Tibial artery (tissue), 4 donors: ENCODE measurements at regions not wholly inside any gene's neighbourhood (a gene's known extent, or its start where the extent isn't known, plus 50 kb on each side); places are given as distances from the start of the nearest gene placed in this dataset.

ENCODE experiments used
- DNase-seq, 2 donors: peaks; one replicate each; pipeline ENCODE4 v3.0.0-alpha.2; 2019
- H3K27ac ChIP-seq, 2 donors: fragments of 200-600 bp; sonication (generic) in 1 of 2; 1 replicate in 1 of 2; 2 replicates in 1 of 2; pipeline ENCODE4 v1.5.1; 2018 to 2019; ENCODE audit warnings: mild to moderate bottlenecking in 1 of 2
- H3K27me3 ChIP-seq, 2 donors: fragments of 200-600 bp; sonication (generic) in 1 of 2; one replicate each; pipeline versions ENCODE4 v1.5.1 to v1.6.0; 2016 to 2019
- H3K36me3 ChIP-seq, 3 donors: fragments of 200-600 bp; sonication (generic) in 2 of 3; one replicate each; pipeline ENCODE4 v1.5.1; 2016 to 2019; ENCODE audit warnings: mild to moderate bottlenecking in 2 of 3
- H3K4me1 ChIP-seq, 4 donors: fragments of 200-600 bp; sonication (generic) in 2 of 4; 1 replicate in 3 of 4; 2 replicates in 1 of 4; pipeline ENCODE4 v1.5.1; 2016 to 2019
- H3K4me3 ChIP-seq, 2 donors: fragments of 200-600 bp; sonication (generic) in 1 of 2; 1 replicate in 1 of 2; 2 replicates in 1 of 2; pipeline ENCODE4 v1.5.1; 2018 to 2019; ENCODE audit warnings: mild to moderate bottlenecking in 2 of 2
- H3K9me3 ChIP-seq, 3 donors: fragments of 200-600 bp; sonication (generic) in 1 of 3; one replicate each; pipeline ENCODE4 v1.5.1; 2016 to 2019
- intact Hi-C: fragments of 100-400 bp; cut with DNase I; formaldehyde crosslinking; loops from one replicate; pipeline ENCODE4 v1.15.0; 2023; ENCODE audit warnings: low total_unique reads
- TF ChIP-seq, protein P1 (sequence below), 2 experiments: fragments of 200-600 bp in 1 of 2; fragments of 450-650 bp in 1 of 2; IDR thresholded peaks; one replicate each; pipeline ENCODE4 v1.5.1; 2017 to 2019; ENCODE audit warnings: antibody characterized with exemption in 2 of 2, mild to moderate bottlenecking in 1 of 2, moderate library complexity in 1 of 2

GRCh38 chr14:43123544-43123943, 1383.5 kb downstream of the FSCB start:
- Histone ChIP-seq H3K27me3 (no peaks in the 10 kb centered on the region), H3K36me3 (no peaks in the 10 kb centered on the region), H3K4me1 (no peaks in the 10 kb centered on the region), H3K4me3 (no peak overlapping the region), H3K27ac (no peak overlapping the region), H3K9me3 (no peaks in the 10 kb centered on the region)
- intact Hi-C loops, result no loop called here
- TF ChIP-seq, protein P1, sequence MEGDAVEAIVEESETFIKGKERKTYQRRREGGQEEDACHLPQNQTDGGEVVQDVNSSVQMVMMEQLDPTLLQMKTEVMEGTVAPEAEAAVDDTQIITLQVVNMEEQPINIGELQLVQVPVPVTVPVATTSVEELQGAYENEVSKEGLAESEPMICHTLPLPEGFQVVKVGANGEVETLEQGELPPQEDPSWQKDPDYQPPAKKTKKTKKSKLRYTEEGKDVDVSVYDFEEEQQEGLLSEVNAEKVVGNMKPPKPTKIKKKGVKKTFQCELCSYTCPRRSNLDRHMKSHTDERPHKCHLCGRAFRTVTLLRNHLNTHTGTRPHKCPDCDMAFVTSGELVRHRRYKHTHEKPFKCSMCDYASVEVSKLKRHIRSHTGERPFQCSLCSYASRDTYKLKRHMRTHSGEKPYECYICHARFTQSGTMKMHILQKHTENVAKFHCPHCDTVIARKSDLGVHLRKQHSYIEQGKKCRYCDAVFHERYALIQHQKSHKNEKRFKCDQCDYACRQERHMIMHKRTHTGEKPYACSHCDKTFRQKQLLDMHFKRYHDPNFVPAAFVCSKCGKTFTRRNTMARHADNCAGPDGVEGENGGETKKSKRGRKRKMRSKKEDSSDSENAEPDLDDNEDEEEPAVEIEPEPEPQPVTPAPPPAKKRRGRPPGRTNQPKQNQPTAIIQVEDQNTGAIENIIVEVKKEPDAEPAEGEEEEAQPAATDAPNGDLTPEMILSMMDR (IDR thresholded peaks at IDR 0.05), result no peak
- DNase-seq, result no peak

DNA sequence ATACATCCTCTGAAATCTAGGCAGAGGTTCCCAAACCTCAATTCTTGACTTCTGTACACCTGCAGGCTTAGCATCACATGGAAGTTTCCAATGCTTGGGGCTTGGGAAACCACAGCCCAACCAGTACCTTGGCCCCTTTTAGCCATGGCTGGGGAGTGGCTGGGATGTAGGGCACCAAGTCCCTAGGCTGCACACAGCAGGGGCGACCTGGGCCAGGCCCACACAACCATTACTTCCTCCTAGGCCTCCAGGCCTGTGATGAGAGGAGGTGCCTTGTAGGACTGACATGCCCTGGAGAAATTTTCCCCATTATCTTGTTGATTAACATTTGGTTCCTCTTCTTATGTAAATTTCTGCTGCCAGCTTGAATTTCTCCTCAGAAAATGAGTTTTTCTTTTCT, 1387.4 kb downstream of the FSCB start:
- Histone ChIP-seq H3K36me3 (no peaks in the 10 kb centered on the region), H3K27me3 (no peaks in the 10 kb centered on the region), H3K27ac (no peak overlapping the region), H3K4me3 (no peak overlapping the region), H3K4me1 (no peaks in the 10 kb centered on the region), H3K9me3 (no peaks in the 10 kb centered on the region)
- DNase-seq, result no peak
- intact Hi-C loops, result no loop called here
- TF ChIP-seq, protein P1 (IDR thresholded peaks at IDR 0.05), result no peak

GRCh38 chr14:43116341-43116740, 1390.7 kb downstream of the FSCB start:
- H3K36me3 ChIP-seq, result no peaks in the 10 kb centered on the region
- DNase-seq, result no peak
- TF ChIP-seq, protein P1 (IDR thresholded peaks at IDR 0.05), result no peak
- intact Hi-C loops, result no loop called here
- H3K27me3 ChIP-seq, result no peaks in the 10 kb centered on the region
- H3K27ac ChIP-seq, result no peak overlapping the region
- H3K9me3 ChIP-seq, result no peaks in the 10 kb centered on the region
- no peaks in the 10 kb centered on the region for H3K4me1 ChIP-seq
- no peak overlapping the region for H3K4me3 ChIP-seq

GRCh38 chr14:43105305-43105704, 1401.8 kb downstream of the FSCB start:
- DNase-seq, result no peak
- intact Hi-C loops, result no loop called here
- no peaks in the 10 kb centered on the region for H3K36me3 ChIP-seq
- no peaks in the 10 kb centered on the region for H3K27me3 ChIP-seq
- H3K27ac ChIP-seq, result no peak overlapping the region
- H3K9me3 ChIP-seq, result no peaks in the 10 kb centered on the region
- TF ChIP-seq, protein P1 (IDR thresholded peaks at IDR 0.05), result no peak
- no peak overlapping the region for H3K4me3 ChIP-seq
- H3K4me1 ChIP-seq, result no peaks in the 10 kb centered on the region

DNA sequence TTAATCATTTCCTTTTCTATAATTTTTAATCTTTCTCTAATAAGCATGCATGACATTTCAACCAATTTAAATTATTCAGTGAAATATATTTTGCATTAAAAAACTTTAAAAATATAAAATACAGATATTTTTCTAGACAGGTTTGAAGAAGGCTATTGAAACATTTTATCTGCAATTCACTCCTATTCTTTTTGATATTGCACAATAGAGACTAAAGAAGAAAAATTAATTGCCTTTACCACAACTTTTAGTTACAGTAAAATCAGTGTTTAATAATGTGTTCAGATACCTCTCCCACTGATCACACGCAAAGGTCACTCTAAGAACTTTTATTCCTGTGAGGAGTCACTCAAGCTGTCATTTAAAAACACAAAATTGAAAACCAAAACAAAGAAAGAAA, 1416.7 kb downstream of the FSCB start:
- intact Hi-C loops, result no loop called here
- Histone ChIP-seq H3K36me3 (no peaks in the 10 kb centered on the region), H3K27ac (no peak overlapping the region)

More for the DNA sequence above, 1416.7 kb downstream of the FSCB start:
- H3K9me3 ChIP-seq, result no peaks in the 10 kb centered on the region
- H3K4me1 ChIP-seq, result no peaks in the 10 kb centered on the region
- TF ChIP-seq, protein P1 (IDR thresholded peaks at IDR 0.05), result no peak
- DNase-seq, result no peak
- no peaks in the 10 kb centered on the region for H3K27me3 ChIP-seq
- H3K4me3 ChIP-seq, result no peak overlapping the region
